Urothelium cell line (cell line): ENCODE measurements at regions not wholly inside any gene's neighbourhood (a gene's known extent, or its start where the extent isn't known, plus 50 kb on each side); places are given as distances from the start of the nearest gene placed in this dataset.
A peak's percentile ranks its signal among the peaks of the same experiment; 100 is the strongest.
"Not testable (repeated sequence)": the region's sequence is repeated elsewhere in the genome, so short reads cannot be mapped to it uniquely, and the experiment has no call there.

Source experiments
- DNase-seq: peaks from one replicate; pipeline ENCODE4 v3.0.0; 2011; ENCODE audit warnings: low spot score, mixed read lengths
- FAIRE-seq: peaks from 2 replicates; lab custom pipeline; 2011; peaks lifted over from hg19 to GRCh38; lab: Jason Lieb, UNC

DNA sequence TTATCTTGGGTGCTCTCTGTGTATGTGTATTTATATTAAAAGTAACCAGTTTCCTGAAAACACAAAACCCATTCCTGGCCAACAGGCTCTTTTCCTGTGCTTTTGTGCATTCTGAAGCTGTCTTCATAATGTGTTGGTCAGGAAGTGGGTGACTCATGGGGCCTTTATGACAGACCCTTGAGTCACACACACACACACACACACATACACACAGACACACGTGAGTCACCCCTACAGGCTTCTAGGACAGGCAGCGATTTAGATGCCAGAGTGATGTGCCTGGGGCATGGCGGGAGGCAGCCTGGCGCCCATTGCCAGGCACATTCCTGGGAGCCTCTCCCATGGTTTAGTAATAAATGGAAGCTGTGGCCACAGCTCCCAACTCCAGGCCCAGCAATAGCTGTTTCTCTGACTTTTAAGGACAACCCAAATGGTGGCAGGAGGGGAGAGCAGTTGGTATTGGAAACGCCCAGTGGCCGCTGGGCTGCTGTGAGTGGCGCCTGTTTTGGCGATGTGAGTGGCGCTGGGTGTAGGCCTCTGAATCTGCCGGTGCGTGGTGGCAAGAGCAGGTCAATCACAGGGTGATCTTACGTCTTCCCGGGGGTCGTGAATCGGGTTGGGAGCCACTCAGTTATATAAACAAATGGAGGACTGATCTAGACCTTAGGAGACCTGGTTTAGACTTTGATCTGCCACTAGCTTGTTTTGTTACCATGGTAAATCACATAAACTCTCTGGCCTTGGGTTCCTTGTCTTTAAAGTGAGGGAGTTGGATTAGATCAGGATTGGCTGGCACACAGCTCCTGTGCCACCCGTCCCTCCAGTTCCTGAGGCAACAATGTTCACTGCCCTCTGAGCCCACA is 150.7 kb upstream of the DLX2 start:
- peak; percentile 90 for DNase-seq
- FAIRE-seq: no peak

GRCh38 chr2:172256886-172257285 is 154.2 kb upstream of the DLX2 start:
- no peak for DNase-seq
- FAIRE-seq: no peak

DNA sequence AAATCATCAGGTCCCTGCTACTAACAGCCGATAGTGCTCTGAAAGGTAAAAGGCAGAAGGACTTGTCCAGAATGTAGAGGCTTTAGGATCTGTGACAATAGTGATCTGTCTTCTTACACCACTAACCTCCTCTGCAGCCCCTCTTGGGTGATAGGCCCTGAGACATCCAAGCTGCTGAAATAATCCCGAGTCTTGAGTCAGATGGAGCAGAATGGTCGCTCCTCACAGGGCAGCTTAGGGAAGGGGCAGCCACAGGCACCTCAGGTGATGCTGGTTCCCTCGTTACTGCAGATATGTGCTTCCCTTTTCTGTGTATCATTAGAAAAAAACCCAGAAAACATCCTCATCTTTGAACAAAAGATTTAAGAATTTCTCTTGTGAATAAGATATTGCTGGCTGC is 157.1 kb upstream of the DLX2 start:
- FAIRE-seq (no peak), DNase-seq (no peak)

DNA sequence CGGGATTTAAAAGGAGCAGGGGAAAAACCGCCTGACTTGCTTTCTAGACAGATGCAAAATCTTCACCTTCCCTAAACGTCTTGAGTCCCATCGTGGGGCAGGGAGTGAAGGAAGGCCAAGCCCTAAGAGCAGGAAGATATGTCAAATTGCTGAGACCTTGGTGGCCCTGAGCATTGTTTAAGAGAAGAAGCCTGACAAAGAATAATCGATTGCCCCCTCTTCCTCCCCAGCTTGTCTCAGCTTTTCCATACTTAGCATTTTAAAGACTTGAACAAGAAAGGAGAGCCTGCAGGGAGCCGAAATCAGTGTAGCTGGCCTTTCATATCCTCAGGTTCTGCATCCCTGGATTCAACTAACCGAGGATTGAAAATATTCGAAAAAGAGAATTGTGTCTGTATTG is 157.6 kb upstream of the DLX2 start:
- DNase-seq (no peak), FAIRE-seq (no peak)

- no peak for FAIRE-seq
- no peak for DNase-seq
Observed at GRCh38 chr2:172261292-172261691, 158.6 kb upstream of the DLX2 start.

DNA sequence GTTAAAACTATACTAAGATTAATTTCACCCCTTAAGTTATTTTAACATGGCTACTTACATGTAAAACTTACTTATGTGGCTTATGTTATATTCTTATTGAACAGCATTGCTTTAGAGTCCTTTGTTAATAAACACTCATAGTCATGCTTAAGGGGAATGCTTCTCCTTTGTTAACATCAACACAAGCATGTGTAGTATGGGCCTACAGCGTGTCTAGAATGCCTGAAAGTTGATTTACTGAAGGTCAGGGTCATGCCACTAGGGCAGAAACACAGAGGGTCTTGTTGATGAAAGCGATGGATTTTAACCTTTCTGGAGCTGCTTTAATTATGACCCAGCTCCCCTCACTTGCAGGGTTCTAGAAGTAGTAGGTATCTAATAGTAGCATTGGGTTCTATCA is 159.8 kb upstream of the DLX2 start:
- DNase-seq (no peak), FAIRE-seq (no peak)

GRCh38 chr2:172264820-172265219 is 162.1 kb upstream of the DLX2 start:
- not testable (repeated sequence) for FAIRE-seq, DNase-seq

- not testable (repeated sequence) for DNase-seq, FAIRE-seq
Observed at GRCh38 chr2:172269507-172270244, 157.7 kb upstream of the ITGA6 start.

- DNase-seq (no peak), FAIRE-seq (no peak)
Observed at GRCh38 chr2:172270278-172271079, 156.9 kb upstream of the ITGA6 start.

GRCh38 chr2:172273910-172274571 is 153.3 kb upstream of the ITGA6 start:
- no peak for FAIRE-seq
- DNase-seq: no peak

DNA sequence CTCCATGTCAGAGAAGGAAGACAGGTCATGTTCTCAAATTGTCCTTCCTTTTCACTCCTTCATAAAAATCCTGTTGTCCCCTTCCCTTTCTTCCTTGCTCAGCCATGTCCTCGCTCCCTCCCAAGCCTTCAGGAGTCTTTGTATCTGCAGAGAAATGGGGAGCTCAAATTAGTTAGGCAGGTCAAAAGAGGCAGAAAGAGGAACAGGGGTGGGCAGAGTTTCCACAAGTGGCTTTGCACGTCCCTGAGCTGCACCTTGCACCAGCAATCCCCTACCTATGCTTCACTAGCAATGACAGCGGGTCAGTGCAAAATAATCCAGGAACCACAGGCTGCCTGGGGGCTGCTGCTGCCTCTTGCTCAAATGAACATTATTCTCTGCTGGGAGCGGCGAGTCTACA is 152.1 kb upstream of the ITGA6 start:
- FAIRE-seq (no peak), DNase-seq (no peak)

DNA sequence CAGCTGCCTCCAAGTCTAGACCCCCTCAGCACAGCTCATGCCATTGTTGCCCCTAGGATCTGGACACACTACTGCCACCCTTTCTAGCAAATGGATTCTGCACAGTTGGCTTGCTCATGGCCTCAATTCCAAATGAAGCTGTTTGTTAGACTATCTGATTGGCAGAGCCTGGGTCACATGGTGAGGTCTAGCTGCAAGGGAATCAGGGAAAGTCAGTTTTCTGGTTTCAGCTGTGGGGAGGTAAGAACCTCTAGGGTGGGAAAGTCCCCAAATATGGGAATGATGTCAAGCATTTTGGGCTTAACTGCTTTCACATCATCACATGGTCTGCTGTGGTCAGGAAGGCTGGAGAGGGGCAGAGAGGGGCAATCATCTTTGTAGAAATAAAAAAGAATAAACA is 150.4 kb upstream of the ITGA6 start:
- no peak for FAIRE-seq
- DNase-seq: no peak

DNA sequence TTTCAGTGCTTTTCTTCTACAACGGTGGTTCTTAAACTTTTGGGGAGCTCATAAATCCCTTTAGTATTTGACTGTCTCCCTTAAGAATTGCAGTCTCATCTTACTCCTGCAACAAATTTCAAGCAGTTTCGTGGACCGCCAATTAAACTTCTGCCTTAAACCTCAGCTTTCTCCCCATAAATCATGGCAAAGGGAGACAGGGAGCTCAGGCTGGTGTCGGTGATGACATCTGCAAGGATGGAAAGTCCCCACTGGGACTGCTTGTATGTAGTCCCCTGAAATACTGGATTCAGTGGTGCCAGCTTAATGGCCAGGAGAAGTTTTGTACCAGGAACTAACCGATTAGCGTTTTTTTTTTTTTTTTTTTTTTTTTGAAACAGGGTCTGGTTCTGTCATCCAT is 148.7 kb upstream of the ITGA6 start:
- no peak for FAIRE-seq
- DNase-seq: no peak

- FAIRE-seq (no peak), DNase-seq (no peak)
Observed at GRCh38 chr2:172279214-172279613, 148.2 kb upstream of the ITGA6 start.

GRCh38 chr2:172279813-172280212 is 147.6 kb upstream of the ITGA6 start:
- FAIRE-seq: no peak
- no peak for DNase-seq

- no peak for FAIRE-seq
- DNase-seq: no peak
Observed at GRCh38 chr2:172280571-172281361, 146.6 kb upstream of the ITGA6 start.

- DNase-seq: no peak
- no peak for FAIRE-seq
Observed at GRCh38 chr2:172281648-172282570, 145.5 kb upstream of the ITGA6 start.

DNA sequence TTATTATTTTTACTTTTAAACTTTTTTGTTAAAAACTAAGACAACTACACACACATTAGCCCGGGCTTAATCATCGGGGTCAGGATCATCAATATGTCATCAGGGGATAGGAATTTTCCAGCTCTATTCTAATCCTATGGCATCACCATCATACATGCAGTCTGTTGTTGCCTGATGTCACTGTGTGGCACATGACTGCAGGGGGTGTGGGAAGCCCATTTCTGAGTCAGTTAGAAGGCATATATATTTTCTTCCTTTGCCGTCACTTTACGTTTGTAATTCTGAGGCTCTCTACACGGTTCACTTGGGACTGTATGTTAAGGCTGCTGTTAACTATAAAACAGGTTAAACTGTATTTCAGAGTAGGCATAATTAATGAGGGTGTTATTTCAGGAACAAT is 144.4 kb upstream of the ITGA6 start:
- peak; percentile 65 for DNase-seq

DNA sequence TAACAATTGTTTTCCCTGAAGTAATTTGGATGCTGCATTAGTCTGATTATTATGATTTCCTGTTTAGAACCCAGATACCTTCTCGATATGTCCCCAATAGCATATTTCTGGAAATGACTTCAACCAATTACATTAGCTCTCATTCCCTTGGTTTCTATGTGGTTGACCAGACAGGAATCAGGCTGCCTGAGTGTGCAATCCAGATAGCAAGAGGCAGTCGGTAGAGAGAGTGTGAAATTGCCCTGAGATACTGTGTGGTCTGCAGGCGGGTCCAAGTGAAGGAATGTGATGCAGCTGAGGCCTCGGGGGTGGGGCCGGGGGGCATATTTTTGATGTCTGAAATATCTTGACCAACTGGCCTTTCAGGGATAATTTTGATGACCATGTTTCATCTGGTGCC is 143.9 kb upstream of the ITGA6 start:
- DNase-seq: peak; percentile 26
- FAIRE-seq: no peak

More for the DNA sequence above, 144.4 kb upstream of the ITGA6 start:
- no peak for FAIRE-seq
